Mesendoderm (in vitro differentiated cells): ENCODE measurements at regions not wholly inside any gene's neighbourhood (a gene's known extent, or its start where the extent isn't known, plus 50 kb on each side); places are given as distances from the start of the nearest gene placed in this dataset.

Source experiments
- DNase-seq: peaks from one replicate; pipeline ENCODE4 v3.0.0; 2013
- H2AK5ac ChIP-seq: 2 replicates; pipeline ENCODE4 v1.6.1; 2013; ENCODE audit warnings: low read length, inconsistent platforms
- H2BK120ac ChIP-seq: 2 replicates; pipeline ENCODE4 v1.6.1; 2013; ENCODE audit warnings: low read depth, mild to moderate bottlenecking, low read length, moderate library complexity, mixed read lengths
- H2BK15ac ChIP-seq: replicated peaks from 2 replicates; pipeline ENCODE4 v1.6.1; 2013; ENCODE audit warnings: low read depth, mild to moderate bottlenecking, moderate library complexity
- H2BK5ac ChIP-seq: 2 replicates; pipeline ENCODE4 v1.6.1; 2013; ENCODE audit warnings: low read length, inconsistent platforms
- H3K18ac ChIP-seq: 2 replicates; pipeline ENCODE4 v1.6.1; 2013; ENCODE audit warnings: mild to moderate bottlenecking, low read length, mixed read lengths
- H3K23ac ChIP-seq: one replicate; pipeline ENCODE4 v1.6.1; 2013; ENCODE audit warnings: low read length
- H3K27ac ChIP-seq: 2 replicates; pipeline ENCODE4 v1.5.1; 2013; ENCODE audit warnings: low read depth, mild to moderate bottlenecking, inconsistent platforms, low read length, moderate library complexity
- H3K27me3 ChIP-seq: 2 replicates; pipeline ENCODE4 v1.6.1; 2013; ENCODE audit warnings: low read length, control low read depth, mild to moderate bottlenecking, inconsistent platforms; ENCODE audit not compliant: insufficient read depth, poor library complexity
- H3K36me3 ChIP-seq: 2 replicates; pipeline ENCODE4 v1.6.1; 2013; ENCODE audit warnings: low read length, inconsistent platforms; ENCODE audit not compliant: control insufficient read depth, insufficient read depth
- H3K4ac ChIP-seq: one replicate; pipeline ENCODE4 v1.6.1; 2013; ENCODE audit warnings: low read depth, mild to moderate bottlenecking, low read length, moderate library complexity
- H3K4me1 ChIP-seq: 2 replicates; pipeline ENCODE4 v1.6.1; 2013; ENCODE audit warnings: low read depth, low read length, inconsistent platforms; ENCODE audit not compliant: control insufficient read depth
- H3K4me2 ChIP-seq: 2 replicates; pipeline ENCODE4 v1.6.1; 2013; ENCODE audit warnings: low read length
- H3K4me3 ChIP-seq: 2 replicates; pipeline ENCODE4 v1.5.1; 2013; ENCODE audit warnings: mild to moderate bottlenecking, low read length
- H3K56ac ChIP-seq: one replicate; pipeline ENCODE4 v1.6.1; 2013; ENCODE audit warnings: low read length
- H3K79me1 ChIP-seq: 2 replicates; pipeline ENCODE4 v1.6.1; 2013; ENCODE audit warnings: low read length, inconsistent platforms
- H3K79me2 ChIP-seq: 2 replicates; pipeline ENCODE4 v1.6.1; 2013; ENCODE audit warnings: mild to moderate bottlenecking, low read length; ENCODE audit not compliant: control insufficient read depth, insufficient read depth
- H3K9ac ChIP-seq: 2 replicates; pipeline ENCODE4 v1.6.1; 2013; ENCODE audit warnings: low read length, inconsistent platforms
- H4K5ac ChIP-seq: one replicate; pipeline ENCODE4 v1.6.1; 2013; ENCODE audit warnings: low read length
- H4K8ac ChIP-seq: one replicate; pipeline ENCODE4 v1.6.1; 2013; ENCODE audit warnings: low read depth, mild to moderate bottlenecking, control low read depth, low read length, moderate library complexity
- WGBS: extraction: QIAGEN DNeasy Blood & Tissue Kit; methylation state at CpG from one replicate; pipeline ENCODE4 v1.1.7; 2013; ENCODE audit warnings: low lambda C conversion rate, missing lambda C conversion rate; ENCODE audit not compliant: insufficient coverage; ENCODE audit errors: extremely low coverage; 5-methylcytosine and 5-hydroxymethylcytosine counted together

DNA sequence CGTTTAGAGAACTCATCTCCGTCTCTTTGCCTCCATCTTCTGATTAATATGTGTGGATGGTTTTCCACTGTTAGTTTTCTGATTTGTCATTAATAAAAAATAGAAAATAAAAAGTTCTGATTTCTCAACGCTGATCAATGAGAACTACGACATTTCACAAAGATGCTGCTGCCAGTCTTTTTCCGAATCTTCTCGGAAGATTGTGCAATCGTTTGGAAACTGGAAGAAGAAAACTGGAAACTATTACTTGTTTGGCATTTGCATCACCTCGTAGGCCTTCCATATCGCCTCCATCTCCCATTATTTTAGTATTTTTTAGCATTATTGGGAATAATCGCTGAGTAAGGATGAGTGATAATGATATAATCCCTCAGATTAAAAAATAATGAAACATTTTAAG, 123.2 kb upstream of the KLF6 start:
- Histone ChIP-seq H3K23ac (no peak overlapping the region), H3K36me3 (no peaks in the 10 kb centered on the region)
- no CpG with 5 or more reads among the region's 10 CpGs for WGBS

DNA sequence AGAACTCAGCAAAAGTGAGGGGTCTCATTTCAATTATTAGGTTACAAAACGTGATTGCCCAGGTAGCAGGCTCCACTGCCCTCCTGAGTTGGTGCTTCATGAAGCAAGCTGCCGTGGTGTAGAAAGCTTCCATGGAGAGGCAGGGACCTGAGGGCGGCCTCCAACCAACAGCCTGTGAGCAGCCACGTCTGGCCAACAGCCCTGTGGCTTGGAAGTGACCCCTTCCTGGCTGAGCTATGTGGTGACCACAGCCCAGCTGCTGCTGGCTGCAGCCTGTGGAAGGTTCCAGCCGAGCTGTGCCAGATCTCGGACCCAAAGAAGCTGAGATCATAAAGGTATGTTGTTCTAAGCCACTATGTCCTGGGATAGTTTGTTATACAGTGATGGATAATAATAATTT, 122.5 kb upstream of the KLF6 start:
- no peak overlapping the region for H3K27ac ChIP-seq
- DNase-seq, result no peak

More for the DNA sequence above, 123.2 kb upstream of the KLF6 start:
- DNase-seq, result no peak
- H4K5ac ChIP-seq, result no peak overlapping the region
- H3K27ac ChIP-seq, result no peak overlapping the region
- no peak overlapping the region for H3K4me3 ChIP-seq
- H2BK120ac ChIP-seq, result no peak overlapping the region
- H3K4ac ChIP-seq, result no peak overlapping the region
- H3K18ac ChIP-seq, result no peak overlapping the region
- H3K79me1 ChIP-seq, result no peaks in the 10 kb centered on the region
- no peak overlapping the region for H2AK5ac ChIP-seq
- no peaks in the 10 kb centered on the region for H3K27me3 ChIP-seq
- H2BK15ac ChIP-seq, result no peak overlapping the region
- no peak overlapping the region for H2BK5ac ChIP-seq
- H3K4me2 ChIP-seq, result no peak overlapping the region
- H3K4me1 ChIP-seq, result no peaks in the 10 kb centered on the region
- H3K9ac ChIP-seq, result no peak overlapping the region
- H4K8ac ChIP-seq, result no peak overlapping the region
- H3K56ac ChIP-seq, result no peak overlapping the region
- no peaks in the 10 kb centered on the region for H3K79me2 ChIP-seq

DNA sequence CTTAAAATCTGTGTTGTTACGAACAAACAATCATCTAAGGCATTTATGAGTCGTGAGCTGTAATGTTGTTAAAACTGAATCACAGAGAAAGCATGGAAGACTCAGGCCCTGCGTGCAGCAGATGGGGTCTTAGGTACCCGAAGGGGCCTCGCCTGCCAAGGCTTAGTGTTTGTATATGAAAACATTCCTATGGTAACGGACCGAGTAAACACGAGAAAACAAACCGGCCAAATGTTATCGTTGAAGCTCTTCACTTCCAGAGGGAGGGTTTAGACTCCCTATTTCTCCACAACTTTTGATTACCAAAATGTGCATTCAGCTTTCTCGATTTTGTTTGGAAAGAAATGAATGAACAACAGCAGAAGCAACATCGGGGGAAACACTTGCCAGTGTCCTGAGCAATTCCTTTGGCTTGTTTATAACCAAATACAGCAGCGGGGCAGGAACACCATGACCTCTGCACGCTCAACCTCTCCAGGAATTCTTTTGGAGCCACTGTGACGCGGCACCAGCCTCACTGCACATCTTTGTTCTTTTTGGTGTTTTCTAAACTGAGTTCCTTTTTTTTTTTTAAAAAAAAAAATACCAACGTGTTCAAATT, 121.6 kb upstream of the KLF6 start:
- Histone ChIP-seq H2BK5ac (no peak overlapping the region), H3K27me3 (no peaks in the 10 kb centered on the region), H3K18ac (no peak overlapping the region), H2BK15ac (no peak overlapping the region), H3K23ac (no peak overlapping the region), H3K9ac (no peak overlapping the region), H2BK120ac (no peak overlapping the region), H4K5ac (no peak overlapping the region), H2AK5ac (no peak overlapping the region), H4K8ac (no peak overlapping the region), H3K4ac (no peak overlapping the region), H3K56ac (no peak overlapping the region), H3K79me1 (no peaks in the 10 kb centered on the region), H3K79me2 (no peaks in the 10 kb centered on the region), H3K36me3 (no peaks in the 10 kb centered on the region), H3K4me3 (no peak overlapping the region), H3K4me1 (no peaks in the 10 kb centered on the region), H3K27ac (no peak overlapping the region), H3K4me2 (no peak overlapping the region)
- WGBS, result no CpG with 5 or more reads among the region's 17 CpGs
- peak; percentile 54 for DNase-seq

More for the DNA sequence above, 122.5 kb upstream of the KLF6 start:
- no peaks in the 10 kb centered on the region for H3K79me1 ChIP-seq
- no peak overlapping the region for H3K4me3 ChIP-seq
- H3K27me3 ChIP-seq, result no peaks in the 10 kb centered on the region
- no peak overlapping the region for H3K4ac ChIP-seq
- H3K18ac ChIP-seq, result no peak overlapping the region
- H3K36me3 ChIP-seq, result no peaks in the 10 kb centered on the region
- H3K9ac ChIP-seq, result no peak overlapping the region
- no peak overlapping the region for H4K5ac ChIP-seq
- H3K23ac ChIP-seq, result no peak overlapping the region
- H4K8ac ChIP-seq, result no peak overlapping the region
- no peak overlapping the region for H2BK5ac ChIP-seq
- no peaks in the 10 kb centered on the region for H3K79me2 ChIP-seq
- no peak overlapping the region for H3K4me2 ChIP-seq
- H3K4me1 ChIP-seq, result no peaks in the 10 kb centered on the region
- H2BK15ac ChIP-seq, result no peak overlapping the region
- WGBS, result no CpG with 5 or more reads among the region's 6 CpGs
- no peak overlapping the region for H3K56ac ChIP-seq
- no peak overlapping the region for H2AK5ac ChIP-seq
- H2BK120ac ChIP-seq, result no peak overlapping the region

DNA sequence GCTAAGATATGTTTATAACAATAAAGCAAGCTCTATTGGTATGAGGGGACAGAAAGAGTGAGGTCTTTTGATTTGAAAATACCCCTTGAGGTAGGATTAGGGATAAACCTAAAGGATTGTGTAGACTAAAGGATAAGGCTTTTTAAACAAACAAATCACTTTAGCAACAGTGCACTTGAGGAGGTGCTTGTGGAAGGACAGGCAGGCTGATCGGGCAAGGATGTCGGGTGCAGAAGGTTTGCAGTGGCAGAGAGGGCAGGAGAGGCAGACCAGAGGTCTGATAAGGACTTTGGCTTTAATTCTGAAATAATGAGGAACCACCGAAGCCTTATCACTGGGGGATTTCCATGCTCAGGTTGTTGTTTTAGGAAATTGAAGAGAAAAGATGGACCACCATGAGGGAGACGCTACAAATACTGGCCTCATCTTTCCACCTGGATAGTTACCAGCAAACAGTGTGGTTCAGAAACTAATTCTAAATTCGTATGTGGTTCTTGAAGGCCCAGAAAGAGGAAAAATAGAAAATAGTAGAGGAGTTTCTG, 119.5 kb upstream of the KLF6 start:
- no peak overlapping the region for H2BK5ac ChIP-seq
- H2BK15ac ChIP-seq, result no peak overlapping the region
- no peak overlapping the region for H3K4me3 ChIP-seq
- no peak for DNase-seq
- no peak overlapping the region for H2AK5ac ChIP-seq
- H3K27ac ChIP-seq, result no peak overlapping the region
- H3K79me1 ChIP-seq, result no peaks in the 10 kb centered on the region
- no peak overlapping the region for H3K4me2 ChIP-seq
- H3K27me3 ChIP-seq, result no peaks in the 10 kb centered on the region
- H4K8ac ChIP-seq, result no peak overlapping the region
- H3K18ac ChIP-seq, result no peak overlapping the region
- no peaks in the 10 kb centered on the region for H3K36me3 ChIP-seq
- no peak overlapping the region for H2BK120ac ChIP-seq
- H3K4me1 ChIP-seq, result no peaks in the 10 kb centered on the region
- no peak overlapping the region for H3K4ac ChIP-seq
- WGBS, result no CpG with 5 or more reads among the region's 5 CpGs
- H3K23ac ChIP-seq, result no peak overlapping the region
- no peak overlapping the region for H3K9ac ChIP-seq
- H3K56ac ChIP-seq, result no peak overlapping the region
- no peak overlapping the region for H4K5ac ChIP-seq
- H3K79me2 ChIP-seq, result no peaks in the 10 kb centered on the region

DNA sequence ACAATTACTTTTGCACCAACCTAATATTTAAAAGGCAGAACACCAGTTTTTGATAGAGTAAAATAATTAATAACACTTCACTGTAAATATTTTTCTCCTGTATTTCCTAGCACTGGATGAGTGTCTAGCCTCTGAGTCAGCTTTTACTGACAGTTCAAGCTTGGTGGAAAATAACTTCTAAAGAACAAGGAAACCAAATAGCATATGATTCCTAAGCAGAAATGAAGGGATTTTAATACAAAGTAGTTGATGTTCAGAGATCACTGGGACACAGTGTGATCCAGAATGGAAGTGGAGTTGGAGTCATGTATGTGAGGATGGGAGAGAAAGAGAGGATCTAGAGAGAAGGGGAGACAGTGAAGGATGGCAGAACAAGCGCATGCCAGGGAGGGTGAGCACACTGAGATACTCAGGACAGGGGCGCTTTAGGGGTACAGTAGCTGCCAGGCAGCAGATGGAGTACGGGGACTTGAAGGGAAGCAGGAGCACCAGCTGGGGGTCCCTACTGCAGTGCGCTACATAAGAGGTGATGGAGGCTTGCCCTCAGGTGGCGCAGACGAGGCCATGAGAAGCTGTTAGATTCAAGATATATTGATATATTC, 117.9 kb upstream of the KLF6 start:
- WGBS, result no CpG with 5 or more reads among the region's 6 CpGs

More for the DNA sequence above, 117.9 kb upstream of the KLF6 start:
- no peak overlapping the region for H3K23ac ChIP-seq
- H2AK5ac ChIP-seq, result no peak overlapping the region
- H3K27ac ChIP-seq, result no peak overlapping the region
- no peaks in the 10 kb centered on the region for H3K36me3 ChIP-seq
- no peak overlapping the region for H2BK5ac ChIP-seq
- no peak overlapping the region for H4K5ac ChIP-seq
- no peak overlapping the region for H3K4me3 ChIP-seq
- no peak overlapping the region for H2BK15ac ChIP-seq
- no peak for DNase-seq
- no peak overlapping the region for H3K9ac ChIP-seq
- H3K4ac ChIP-seq, result no peak overlapping the region
- H3K18ac ChIP-seq, result no peak overlapping the region
- H3K4me2 ChIP-seq, result no peak overlapping the region
- no peaks in the 10 kb centered on the region for H3K79me2 ChIP-seq
- no peak overlapping the region for H3K56ac ChIP-seq
- H3K4me1 ChIP-seq, result no peaks in the 10 kb centered on the region
- H3K79me1 ChIP-seq, result no peaks in the 10 kb centered on the region
- H4K8ac ChIP-seq, result no peak overlapping the region
- H3K27me3 ChIP-seq, result no peaks in the 10 kb centered on the region
- no peak overlapping the region for H2BK120ac ChIP-seq
